ENCODE measurements at regions not wholly inside any gene's neighbourhood (a gene's known extent, or its start where the extent isn't known, plus 50 kb on each side); places are given as distances from the start of the nearest gene placed in this dataset.

GRCh38 chrX:43000121-43000520 lies 222.2 kb upstream of the PPP1R2C start:
- H3K27me3 ChIP-seq (ENCODE audit: control insufficient read depth, insufficient read depth, low read length), result no peaks in the 10 kb centered on the region
- H3K9ac ChIP-seq (ENCODE audit: low read length), result no peak overlapping the region
- no peaks in the 10 kb centered on the region for H3K36me3 ChIP-seq (ENCODE audit: control insufficient read depth, insufficient read depth, low read length)
- no peaks in the 10 kb centered on the region for H3K4me1 ChIP-seq (ENCODE audit: control insufficient read depth, insufficient read depth, low read length)
- H3K4me3 ChIP-seq (ENCODE audit: low read length), result no peak overlapping the region
- H3K9me3 ChIP-seq (ENCODE audit: control insufficient read depth, low read length), result no peaks in the 10 kb centered on the region

DNA sequence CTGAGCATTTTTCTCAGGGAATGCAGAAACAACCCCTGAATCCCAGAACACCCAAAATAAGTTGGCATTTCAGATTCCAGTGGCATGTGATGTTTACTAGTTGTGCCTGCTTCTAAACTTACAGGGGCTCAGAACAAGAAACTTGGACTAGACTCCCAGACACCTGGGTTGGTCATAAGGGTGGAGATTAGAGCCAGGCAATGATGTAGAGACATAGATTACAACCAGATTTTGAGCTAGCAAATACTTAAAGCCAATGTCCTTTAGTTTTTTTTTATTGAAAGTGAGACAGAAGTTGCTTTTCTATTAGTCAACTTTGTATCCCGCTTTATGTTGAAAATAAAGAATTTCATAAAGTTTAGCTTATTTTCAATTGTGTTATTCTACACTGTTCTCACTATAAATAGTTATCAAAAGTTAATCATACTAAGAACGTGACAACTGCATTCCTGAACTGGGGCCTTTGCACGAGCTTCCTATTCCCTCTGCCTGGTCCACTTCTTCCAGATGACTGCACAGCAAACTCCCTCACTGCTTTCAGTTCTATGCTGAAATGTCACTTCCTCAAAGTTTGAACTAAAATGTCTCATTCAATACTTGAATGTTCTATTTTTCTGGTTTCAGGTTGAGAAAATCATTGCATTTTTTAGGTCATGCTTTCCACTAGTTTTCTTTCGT lies 224.7 kb upstream of the PPP1R2C start:
- no peaks in the 10 kb centered on the region for H3K9me3 ChIP-seq (ENCODE audit: control insufficient read depth, low read length)
- H3K27me3 ChIP-seq (ENCODE audit: control insufficient read depth, insufficient read depth, low read length), result no peaks in the 10 kb centered on the region
- no peak overlapping the region for H3K9ac ChIP-seq (ENCODE audit: low read length)
- no peaks in the 10 kb centered on the region for H3K36me3 ChIP-seq (ENCODE audit: control insufficient read depth, insufficient read depth, low read length)
- no peak overlapping the region for H3K4me3 ChIP-seq (ENCODE audit: low read length)
- no peaks in the 10 kb centered on the region for H3K4me1 ChIP-seq (ENCODE audit: control insufficient read depth, insufficient read depth, low read length)

DNA sequence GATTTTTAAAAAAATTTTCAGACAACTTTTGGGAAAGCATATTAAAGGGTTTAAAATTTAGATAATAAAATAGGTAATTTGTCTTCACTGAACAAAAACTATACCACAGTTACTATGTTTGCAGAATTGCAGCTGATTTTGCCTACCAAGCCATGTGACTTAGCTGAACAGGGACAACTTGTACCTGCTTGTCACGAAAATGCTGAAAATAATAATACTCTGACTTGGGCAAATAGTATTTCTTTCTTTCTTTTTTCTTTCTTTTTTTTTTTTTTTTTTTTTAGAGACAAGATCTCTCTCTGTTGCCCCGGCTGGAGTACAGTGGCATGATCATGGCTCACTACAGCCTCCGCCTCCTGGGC lies 225.2 kb upstream of the PPP1R2C start:
- Histone ChIP-seq H3K9me3 (ENCODE audit: control insufficient read depth, low read length) (no peaks in the 10 kb centered on the region), H3K27me3 (ENCODE audit: control insufficient read depth, insufficient read depth, low read length) (no peaks in the 10 kb centered on the region), H3K36me3 (ENCODE audit: control insufficient read depth, insufficient read depth, low read length) (no peaks in the 10 kb centered on the region), H3K9ac (ENCODE audit: low read length) (no peak overlapping the region), H3K4me1 (ENCODE audit: control insufficient read depth, insufficient read depth, low read length) (no peaks in the 10 kb centered on the region), H3K4me3 (ENCODE audit: low read length) (no peak overlapping the region)

DNA sequence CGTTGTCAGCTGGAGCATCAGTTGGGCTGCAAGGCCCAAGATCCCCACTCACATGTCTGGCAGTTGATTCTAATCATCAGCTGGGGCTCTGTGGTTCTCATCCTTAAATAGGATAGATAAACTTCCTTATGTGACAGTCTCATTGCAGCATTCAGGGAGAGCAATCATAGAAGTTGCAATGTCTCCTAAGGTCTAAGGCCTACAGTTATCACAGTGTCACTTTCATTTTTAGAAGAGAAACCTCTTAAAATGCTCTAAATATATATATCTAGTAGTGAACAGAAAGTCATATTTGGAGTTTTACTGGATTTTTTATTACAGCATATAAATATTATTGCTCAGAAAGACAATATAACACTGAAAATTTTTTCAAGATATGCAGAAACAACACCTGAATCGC lies 226.0 kb upstream of the PPP1R2C start:
- no peak overlapping the region for H3K9ac ChIP-seq (ENCODE audit: low read length)
- H3K4me3 ChIP-seq (ENCODE audit: low read length), result no peak overlapping the region
- no peaks in the 10 kb centered on the region for H3K36me3 ChIP-seq (ENCODE audit: control insufficient read depth, insufficient read depth, low read length)
- no peaks in the 10 kb centered on the region for H3K27me3 ChIP-seq (ENCODE audit: control insufficient read depth, insufficient read depth, low read length)
- H3K9me3 ChIP-seq (ENCODE audit: control insufficient read depth, low read length), result no peaks in the 10 kb centered on the region
- H3K4me1 ChIP-seq (ENCODE audit: control insufficient read depth, insufficient read depth, low read length), result no peaks in the 10 kb centered on the region

- no peak overlapping the region for H3K9ac ChIP-seq (ENCODE audit: low read length)
- H3K36me3 ChIP-seq (ENCODE audit: control insufficient read depth, insufficient read depth, low read length), result no peaks in the 10 kb centered on the region
- H3K4me3 ChIP-seq (ENCODE audit: low read length), result no peak overlapping the region
- H3K9me3 ChIP-seq (ENCODE audit: control insufficient read depth, low read length), result no peaks in the 10 kb centered on the region
- no peaks in the 10 kb centered on the region for H3K4me1 ChIP-seq (ENCODE audit: control insufficient read depth, insufficient read depth, low read length)
- no peaks in the 10 kb centered on the region for H3K27me3 ChIP-seq (ENCODE audit: control insufficient read depth, insufficient read depth, low read length)
Observed at GRCh38 chrX:43005561-43005960, 227.6 kb upstream of the PPP1R2C start.

DNA sequence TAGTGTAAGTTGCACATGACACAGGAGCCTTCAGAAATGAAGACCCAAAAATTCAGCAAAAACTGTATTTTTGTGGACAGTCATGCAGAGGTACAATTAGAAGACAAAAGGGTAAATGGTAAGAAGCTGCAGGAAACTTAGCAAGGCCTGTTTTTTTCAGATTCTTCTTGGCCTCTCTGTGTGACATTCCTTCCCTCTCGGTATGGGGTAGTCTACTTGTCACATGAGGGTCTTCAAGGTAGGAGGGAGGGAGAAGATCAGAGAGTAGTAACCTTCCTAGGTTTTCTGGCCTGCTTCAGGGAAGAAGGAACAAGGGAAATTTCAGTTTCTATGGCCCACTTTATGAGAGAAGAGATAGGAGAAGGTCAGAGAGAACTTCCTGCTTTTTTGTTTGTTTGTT lies 230.4 kb upstream of the PPP1R2C start:
- Histone ChIP-seq H3K36me3 (ENCODE audit: control insufficient read depth, insufficient read depth, low read length) (no peaks in the 10 kb centered on the region), H3K9ac (ENCODE audit: low read length) (no peak overlapping the region), H3K27me3 (ENCODE audit: control insufficient read depth, insufficient read depth, low read length) (no peaks in the 10 kb centered on the region), H3K9me3 (ENCODE audit: control insufficient read depth, low read length) (no peaks in the 10 kb centered on the region), H3K4me1 (ENCODE audit: control insufficient read depth, insufficient read depth, low read length) (no peaks in the 10 kb centered on the region), H3K4me3 (ENCODE audit: low read length) (no peak overlapping the region)

DNA sequence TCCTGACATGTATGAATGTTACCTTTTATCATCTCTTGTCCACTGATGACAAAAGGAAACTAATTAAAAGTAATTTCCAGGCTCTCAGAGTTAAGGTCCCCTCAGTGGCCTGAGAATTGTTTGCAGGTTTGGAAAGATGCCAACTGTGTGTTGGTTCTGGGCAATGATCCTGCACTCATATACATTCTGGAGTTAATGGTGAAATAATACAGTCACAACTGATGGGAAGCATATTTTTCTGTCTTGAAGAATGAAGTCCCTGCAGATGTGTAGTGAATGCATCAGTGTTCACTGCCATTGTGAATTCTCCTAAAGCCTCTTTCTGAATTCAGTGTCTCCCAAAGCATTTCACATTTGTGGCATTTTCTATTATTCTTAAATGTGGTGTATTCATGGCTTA lies 238.1 kb upstream of the PPP1R2C start:
- no peak overlapping the region for H3K4me3 ChIP-seq (ENCODE audit: low read length)
- H3K36me3 ChIP-seq (ENCODE audit: control insufficient read depth, insufficient read depth, low read length), result no peaks in the 10 kb centered on the region
- no peaks in the 10 kb centered on the region for H3K9me3 ChIP-seq (ENCODE audit: control insufficient read depth, low read length)
- H3K9ac ChIP-seq (ENCODE audit: low read length), result no peak overlapping the region
- H3K4me1 ChIP-seq (ENCODE audit: control insufficient read depth, insufficient read depth, low read length), result no peaks in the 10 kb centered on the region
- H3K27me3 ChIP-seq (ENCODE audit: control insufficient read depth, insufficient read depth, low read length), result no peaks in the 10 kb centered on the region

- H3K4me1 ChIP-seq (ENCODE audit: control insufficient read depth, insufficient read depth, low read length), result no peaks in the 10 kb centered on the region
- H3K36me3 ChIP-seq (ENCODE audit: control insufficient read depth, insufficient read depth, low read length), result no peaks in the 10 kb centered on the region
- no peaks in the 10 kb centered on the region for H3K27me3 ChIP-seq (ENCODE audit: control insufficient read depth, insufficient read depth, low read length)
Observed at GRCh38 chrX:43018031-43018430, 240.1 kb upstream of the PPP1R2C start.

GRCh38 chrX:43019021-43019420 lies 241.1 kb upstream of the PPP1R2C start:
- Histone ChIP-seq H3K9ac (ENCODE audit: low read length) (no peak overlapping the region), H3K9me3 (ENCODE audit: control insufficient read depth, low read length) (no peaks in the 10 kb centered on the region), H3K4me1 (ENCODE audit: control insufficient read depth, insufficient read depth, low read length) (no peaks in the 10 kb centered on the region), H3K4me3 (ENCODE audit: low read length) (no peak overlapping the region), H3K36me3 (ENCODE audit: control insufficient read depth, insufficient read depth, low read length) (no peaks in the 10 kb centered on the region), H3K27me3 (ENCODE audit: control insufficient read depth, insufficient read depth, low read length) (no peaks in the 10 kb centered on the region)

More at GRCh38 chrX:43018031-43018430, 240.1 kb upstream of the PPP1R2C start:
- Histone ChIP-seq H3K4me3 (ENCODE audit: low read length) (no peak overlapping the region), H3K9me3 (ENCODE audit: control insufficient read depth, low read length) (no peaks in the 10 kb centered on the region), H3K9ac (ENCODE audit: low read length) (no peak overlapping the region)

DNA sequence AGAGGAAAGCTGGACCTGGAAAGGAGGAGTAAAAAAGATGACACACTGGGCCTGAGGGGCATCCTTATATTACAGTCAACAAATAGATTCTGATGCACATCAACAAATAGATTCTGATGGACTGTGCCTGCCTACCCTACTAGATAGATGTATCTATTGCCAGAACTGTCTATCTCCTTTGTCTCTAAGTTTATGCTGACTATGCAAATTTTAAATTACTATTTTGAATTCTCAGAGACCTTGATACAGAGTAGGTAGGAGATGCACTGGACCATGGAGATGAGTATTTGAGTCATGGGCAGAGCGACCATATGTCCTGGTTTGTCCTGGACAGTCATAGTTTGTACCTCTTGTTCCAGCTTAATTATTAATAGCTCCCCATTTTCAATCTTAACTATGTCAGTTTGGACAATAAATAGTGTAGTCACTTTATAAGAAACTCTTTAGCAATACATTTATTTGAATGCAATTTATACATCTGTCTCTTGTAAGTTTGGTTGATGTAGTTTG lies 247.9 kb upstream of the PPP1R2C start:
- no peaks in the 10 kb centered on the region for H3K36me3 ChIP-seq (ENCODE audit: control insufficient read depth, insufficient read depth, low read length)
- H3K9ac ChIP-seq (ENCODE audit: low read length), result no peak overlapping the region
- no peak overlapping the region for H3K4me3 ChIP-seq (ENCODE audit: low read length)
- H3K4me1 ChIP-seq (ENCODE audit: control insufficient read depth, insufficient read depth, low read length), result no peaks in the 10 kb centered on the region
- H3K27me3 ChIP-seq (ENCODE audit: control insufficient read depth, insufficient read depth, low read length), result no peaks in the 10 kb centered on the region
- no peaks in the 10 kb centered on the region for H3K9me3 ChIP-seq (ENCODE audit: control insufficient read depth, low read length)

- Histone ChIP-seq H3K27me3 (ENCODE audit: control insufficient read depth, insufficient read depth, low read length) (no peaks in the 10 kb centered on the region), H3K9me3 (ENCODE audit: control insufficient read depth, low read length) (no peaks in the 10 kb centered on the region), H3K9ac (ENCODE audit: low read length) (no peak overlapping the region), H3K4me3 (ENCODE audit: low read length) (no peak overlapping the region), H3K36me3 (ENCODE audit: control insufficient read depth, insufficient read depth, low read length) (no peaks in the 10 kb centered on the region), H3K4me1 (ENCODE audit: control insufficient read depth, insufficient read depth, low read length) (no peaks in the 10 kb centered on the region)
Observed at GRCh38 chrX:43064096-43064495, 286.1 kb upstream of the PPP1R2C start.

DNA sequence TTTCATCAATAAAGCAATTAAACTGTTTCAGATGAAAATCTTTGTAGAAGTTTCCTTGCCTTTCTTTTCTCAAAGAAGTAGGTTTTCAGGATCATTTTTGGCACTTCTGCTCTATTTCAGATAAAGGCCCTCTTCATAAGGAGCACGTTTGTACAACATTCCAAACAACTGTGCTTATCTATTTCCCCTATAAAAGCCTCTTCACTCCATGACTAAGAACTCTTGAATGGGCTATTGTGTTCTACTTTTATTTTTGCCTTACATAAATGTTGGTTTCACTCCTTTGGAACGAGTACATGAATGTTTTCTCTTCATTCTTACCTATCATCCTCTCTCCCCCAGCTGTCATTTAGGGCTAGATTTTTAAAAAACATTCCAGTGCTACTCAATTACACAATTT lies 288.0 kb upstream of the PPP1R2C start:
- H3K27me3 ChIP-seq (ENCODE audit: control insufficient read depth, insufficient read depth, low read length), result no peaks in the 10 kb centered on the region
- no peaks in the 10 kb centered on the region for H3K36me3 ChIP-seq (ENCODE audit: control insufficient read depth, insufficient read depth, low read length)
- no peaks in the 10 kb centered on the region for H3K4me1 ChIP-seq (ENCODE audit: control insufficient read depth, insufficient read depth, low read length)
- H3K9ac ChIP-seq (ENCODE audit: low read length), result no peak overlapping the region
- H3K9me3 ChIP-seq (ENCODE audit: control insufficient read depth, low read length), result no peaks in the 10 kb centered on the region
- H3K4me3 ChIP-seq (ENCODE audit: low read length), result no peak overlapping the region

- Histone ChIP-seq H3K36me3 (ENCODE audit: control insufficient read depth, insufficient read depth, low read length) (no peaks in the 10 kb centered on the region), H3K9ac (ENCODE audit: low read length) (no peak overlapping the region), H3K4me1 (ENCODE audit: control insufficient read depth, insufficient read depth, low read length) (no peaks in the 10 kb centered on the region), H3K9me3 (ENCODE audit: control insufficient read depth, low read length) (no peaks in the 10 kb centered on the region), H3K4me3 (ENCODE audit: low read length) (no peak overlapping the region), H3K27me3 (ENCODE audit: control insufficient read depth, insufficient read depth, low read length) (no peaks in the 10 kb centered on the region)
Observed at GRCh38 chrX:43068639-43069038, 290.7 kb upstream of the PPP1R2C start.
